ENCODE measurements at regions not wholly inside any gene's neighbourhood (a gene's known extent, or its start where the extent isn't known, plus 50 kb on each side); places are given as distances from the start of the nearest gene placed in this dataset.

DNA sequence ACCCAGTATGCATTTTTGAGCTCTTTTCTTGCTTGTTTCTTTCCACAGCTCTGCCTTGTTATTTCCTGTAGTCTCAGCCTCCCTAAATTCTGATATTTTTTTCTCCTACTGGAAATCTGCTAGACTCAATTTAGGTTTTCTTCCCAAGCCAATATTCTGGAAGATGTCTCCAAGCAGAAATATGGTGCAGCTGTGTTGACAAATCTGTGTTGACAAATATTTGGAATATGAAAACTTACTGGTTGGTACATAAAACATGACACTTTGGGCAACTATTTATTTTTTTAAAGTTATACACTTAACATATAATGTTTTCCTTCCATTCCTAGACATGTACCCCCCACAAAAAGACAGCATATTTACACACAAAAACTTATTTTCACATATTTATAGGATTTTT is 1048.4 kb downstream of the NCAM2 start:
- TF ChIP-seq SIN3A (IDR thresholded peaks at IDR 0.05; ENCODE audit: borderline replicate concordance, insufficient read depth, low read length) (no peak), FOXP2 (optimal IDR thresholded peaks at IDR 0.05; ENCODE audit: borderline replicate concordance, extremely low read depth, extremely low read length, insufficient read depth) (no peak), POLR2AphosphoS5 (IDR thresholded peaks at IDR 0.05; ENCODE audit: low read depth, low read length) (no peak), TAF1 (IDR thresholded peaks at IDR 0.05; ENCODE audit: borderline replicate concordance, insufficient read depth, low read length) (no peak)
- TF ChIP-seq, protein P1, sequence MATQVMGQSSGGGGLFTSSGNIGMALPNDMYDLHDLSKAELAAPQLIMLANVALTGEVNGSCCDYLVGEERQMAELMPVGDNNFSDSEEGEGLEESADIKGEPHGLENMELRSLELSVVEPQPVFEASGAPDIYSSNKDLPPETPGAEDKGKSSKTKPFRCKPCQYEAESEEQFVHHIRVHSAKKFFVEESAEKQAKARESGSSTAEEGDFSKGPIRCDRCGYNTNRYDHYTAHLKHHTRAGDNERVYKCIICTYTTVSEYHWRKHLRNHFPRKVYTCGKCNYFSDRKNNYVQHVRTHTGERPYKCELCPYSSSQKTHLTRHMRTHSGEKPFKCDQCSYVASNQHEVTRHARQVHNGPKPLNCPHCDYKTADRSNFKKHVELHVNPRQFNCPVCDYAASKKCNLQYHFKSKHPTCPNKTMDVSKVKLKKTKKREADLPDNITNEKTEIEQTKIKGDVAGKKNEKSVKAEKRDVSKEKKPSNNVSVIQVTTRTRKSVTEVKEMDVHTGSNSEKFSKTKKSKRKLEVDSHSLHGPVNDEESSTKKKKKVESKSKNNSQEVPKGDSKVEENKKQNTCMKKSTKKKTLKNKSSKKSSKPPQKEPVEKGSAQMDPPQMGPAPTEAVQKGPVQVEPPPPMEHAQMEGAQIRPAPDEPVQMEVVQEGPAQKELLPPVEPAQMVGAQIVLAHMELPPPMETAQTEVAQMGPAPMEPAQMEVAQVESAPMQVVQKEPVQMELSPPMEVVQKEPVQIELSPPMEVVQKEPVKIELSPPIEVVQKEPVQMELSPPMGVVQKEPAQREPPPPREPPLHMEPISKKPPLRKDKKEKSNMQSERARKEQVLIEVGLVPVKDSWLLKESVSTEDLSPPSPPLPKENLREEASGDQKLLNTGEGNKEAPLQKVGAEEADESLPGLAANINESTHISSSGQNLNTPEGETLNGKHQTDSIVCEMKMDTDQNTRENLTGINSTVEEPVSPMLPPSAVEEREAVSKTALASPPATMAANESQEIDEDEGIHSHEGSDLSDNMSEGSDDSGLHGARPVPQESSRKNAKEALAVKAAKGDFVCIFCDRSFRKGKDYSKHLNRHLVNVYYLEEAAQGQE (IDR thresholded peaks at IDR 0.05; ENCODE audit: insufficient read depth in 1 of 2, low read depth in 2 of 2, low read length in 2 of 2), result no peak

DNA sequence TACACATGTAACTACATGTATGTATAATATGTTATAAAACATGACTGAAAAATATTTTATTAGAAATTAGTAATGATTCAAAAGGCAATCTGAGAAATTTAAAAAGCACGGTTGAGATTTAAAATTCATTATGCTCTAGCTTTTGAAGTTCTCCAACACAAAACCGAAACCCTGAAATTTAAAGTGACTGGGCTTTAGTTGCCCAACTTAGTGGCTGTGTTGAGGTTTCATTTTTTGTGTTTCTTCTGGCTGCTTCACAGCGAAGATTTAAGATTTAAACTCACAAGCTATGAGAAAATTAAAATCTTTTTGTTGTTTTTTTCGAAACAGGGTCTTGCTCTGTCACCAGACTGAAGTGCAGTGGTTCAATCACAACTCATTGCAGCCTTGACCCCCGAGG is 1058.7 kb downstream of the NCAM2 start:
- TF ChIP-seq, protein P1 (IDR thresholded peaks at IDR 0.05; ENCODE audit: insufficient read depth in 1 of 2, low read depth in 2 of 2, low read length in 2 of 2), result no peak

DNA sequence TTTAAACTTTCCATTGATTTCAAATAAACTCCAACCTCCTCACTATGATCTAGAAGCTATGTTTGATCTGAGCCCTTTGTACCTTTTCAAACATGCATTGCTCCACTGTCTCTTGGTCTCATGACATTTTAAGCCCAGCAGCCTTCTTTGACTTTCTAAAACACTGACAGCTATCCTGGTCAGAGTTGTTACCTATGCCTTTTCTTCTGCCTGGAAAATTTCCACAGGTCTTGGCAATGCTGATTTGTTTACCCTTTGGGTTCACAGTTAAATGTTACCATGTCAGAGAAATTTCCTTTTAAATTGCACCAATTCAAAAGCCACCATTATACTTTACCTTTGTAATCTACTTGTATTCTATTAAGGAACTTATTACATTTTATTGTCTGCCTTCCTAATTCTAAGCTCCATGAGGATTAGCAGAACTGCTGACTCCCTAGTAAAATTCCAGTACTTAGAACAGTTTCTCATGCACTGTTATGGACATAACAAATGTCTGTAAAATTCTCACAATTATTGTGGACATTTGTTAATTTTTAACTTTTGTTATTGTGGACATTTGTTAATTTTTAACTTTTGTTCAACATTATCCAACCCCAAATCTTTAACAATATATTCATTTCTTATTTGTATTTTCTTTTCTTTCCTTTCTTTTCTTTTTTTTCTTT is 1064.4 kb downstream of the NCAM2 start:
- TF ChIP-seq FOXP2 (optimal IDR thresholded peaks at IDR 0.05; ENCODE audit: borderline replicate concordance, extremely low read depth, extremely low read length, insufficient read depth), result no peak
- no peak for TF ChIP-seq SIN3A (IDR thresholded peaks at IDR 0.05; ENCODE audit: borderline replicate concordance, insufficient read depth, low read length)
- TF ChIP-seq POLR2AphosphoS5 (IDR thresholded peaks at IDR 0.05; ENCODE audit: low read depth, low read length), result no peak
- TF ChIP-seq, protein P1 (IDR thresholded peaks at IDR 0.05; ENCODE audit: insufficient read depth in 1 of 2, low read depth in 2 of 2, low read length in 2 of 2), result no peak
- no peak for TF ChIP-seq TAF1 (IDR thresholded peaks at IDR 0.05; ENCODE audit: borderline replicate concordance, insufficient read depth, low read length)

DNA sequence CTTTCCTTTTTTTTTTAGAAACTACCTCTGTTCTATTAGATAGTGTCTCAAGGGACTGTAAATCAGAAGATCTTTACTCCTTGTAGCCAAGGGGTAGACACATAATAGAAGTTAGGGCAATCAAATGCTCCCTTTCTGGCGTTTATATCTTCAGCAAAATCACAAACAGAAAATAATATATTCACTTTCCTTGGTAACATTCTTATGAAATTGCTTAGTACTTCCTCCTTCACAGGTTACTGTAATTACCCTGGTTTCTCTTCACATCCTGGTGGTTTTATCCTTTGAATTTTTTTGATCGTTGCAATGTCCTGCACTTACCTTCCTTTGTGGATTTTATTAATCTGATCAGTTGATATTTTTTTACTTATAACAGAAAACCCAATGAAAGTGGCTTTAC is 1064.9 kb downstream of the NCAM2 start:
- TF ChIP-seq TAF1 (IDR thresholded peaks at IDR 0.05; ENCODE audit: borderline replicate concordance, insufficient read depth, low read length) (no peak), FOXP2 (optimal IDR thresholded peaks at IDR 0.05; ENCODE audit: borderline replicate concordance, extremely low read depth, extremely low read length, insufficient read depth) (no peak), POLR2AphosphoS5 (IDR thresholded peaks at IDR 0.05; ENCODE audit: low read depth, low read length) (no peak), SIN3A (IDR thresholded peaks at IDR 0.05; ENCODE audit: borderline replicate concordance, insufficient read depth, low read length) (no peak)
- TF ChIP-seq, protein P1 (IDR thresholded peaks at IDR 0.05; ENCODE audit: insufficient read depth in 1 of 2, low read depth in 2 of 2, low read length in 2 of 2), result no peak

DNA sequence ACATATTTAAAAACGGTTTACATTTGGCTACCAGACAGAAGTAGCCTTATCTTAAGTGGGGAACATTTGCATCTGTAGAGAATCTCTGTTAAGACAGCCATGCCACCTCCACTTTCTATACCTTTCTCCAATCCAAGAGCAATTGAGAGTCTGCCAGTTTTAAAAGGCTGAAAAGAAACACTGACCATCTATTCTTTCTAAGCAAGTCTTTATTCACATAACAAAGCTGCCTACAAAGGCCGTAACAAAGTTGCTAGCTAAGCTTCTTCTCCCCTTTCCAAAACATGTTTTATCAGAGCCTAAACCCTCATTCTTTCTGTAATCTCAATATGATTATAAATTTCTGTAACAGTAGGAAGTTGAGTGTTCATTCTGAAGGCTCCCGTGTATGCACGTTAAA is 1078.3 kb downstream of the NCAM2 start:
- TF ChIP-seq TAF1 (IDR thresholded peaks at IDR 0.05; ENCODE audit: borderline replicate concordance, insufficient read depth, low read length), result no peak
- no peak for TF ChIP-seq SIN3A (IDR thresholded peaks at IDR 0.05; ENCODE audit: borderline replicate concordance, insufficient read depth, low read length)
- no peak for TF ChIP-seq POLR2AphosphoS5 (IDR thresholded peaks at IDR 0.05; ENCODE audit: low read depth, low read length)
- TF ChIP-seq, protein P1 (IDR thresholded peaks at IDR 0.05; ENCODE audit: insufficient read depth in 1 of 2, low read depth in 2 of 2, low read length in 2 of 2), result no peak
- TF ChIP-seq FOXP2 (optimal IDR thresholded peaks at IDR 0.05; ENCODE audit: borderline replicate concordance, extremely low read depth, extremely low read length, insufficient read depth), result no peak
